HepG2 (cell line): ENCODE measurements at regions not wholly inside any gene's neighbourhood (a gene's known extent, or its start where the extent isn't known, plus 50 kb on each side); places are given as distances from the start of the nearest gene placed in this dataset.
A peak's percentile ranks its signal among the peaks of the same experiment; 100 is the strongest.

Experiments
- CEBPB ChIP-seq: IDR thresholded peaks from 2 replicates; pipeline ENCODE4 v1.6.1; 2011; ENCODE audit warnings: low read depth, low read length, improper control_type of control experiment, borderline replicate concordance
- CEBPG ChIP-seq: IDR thresholded peaks from 2 replicates; pipeline ENCODE4 v1.6.1; 2016
- FOXP1 ChIP-seq, 2 experiments: fragments of 450-650 bp in 1 of 2; IDR thresholded peaks; 2 replicates each; pipeline ENCODE4 v1.6.1; 2017 to 2018; ENCODE audit warnings: antibody characterized with exemption in 1 of 2
- GABPA ChIP-seq, 2 experiments: IDR thresholded peaks; 2 replicates each; pipeline ENCODE4 v1.6.1; 2011 to 2016; ENCODE audit warnings: low read depth in 2 of 2, low read length in 1 of 2, missing biosample characterization in 1 of 2, missing genetic modification characterization in 1 of 2
- ISL2 ChIP-seq: sonication (generic); formaldehyde crosslinking; IDR thresholded peaks from 2 replicates; pipeline ENCODE4 v1.5.0; 2020; ENCODE audit warnings: missing genetic modification reagents
- MYC ChIP-seq: sonication (generic); formaldehyde crosslinking; IDR thresholded peaks from 2 replicates; pipeline ENCODE4 v1.9.0; 2021; ENCODE audit warnings: missing genetic modification reagents, borderline replicate concordance
- PAX8 ChIP-seq: sonication (generic); formaldehyde crosslinking; IDR thresholded peaks from 2 replicates; pipeline ENCODE4 v1.8.0; 2022; ENCODE audit warnings: mild to moderate bottlenecking, missing genetic modification reagents, borderline replicate concordance
- REST ChIP-seq, 2 experiments: IDR thresholded peaks; 2 replicates each; pipeline ENCODE4 v1.6.1; 2011 to 2012; ENCODE audit warnings: low read length in 2 of 2, borderline replicate concordance in 1 of 2, low read depth in 1 of 2, mild to moderate bottlenecking in 1 of 2, moderate library complexity in 1 of 2
- SALL1 ChIP-seq: sonication (generic); formaldehyde crosslinking; IDR thresholded peaks from 2 replicates; pipeline ENCODE4 v1.8.0; 2022; ENCODE audit warnings: mild to moderate bottlenecking, missing genetic modification reagents
- SP140L ChIP-seq: sonication (generic); formaldehyde crosslinking; IDR thresholded peaks from 2 replicates; pipeline ENCODE4 v1.4.0; 2020; ENCODE audit warnings: missing genetic modification reagents, borderline replicate concordance
- THAP9 ChIP-seq: sonication (generic); formaldehyde crosslinking; IDR thresholded peaks from 2 replicates; pipeline ENCODE4; 2020; ENCODE audit warnings: missing genetic modification reagents, mild to moderate bottlenecking, borderline replicate concordance
- TRAFD1 ChIP-seq: sonication (generic); formaldehyde crosslinking; IDR thresholded peaks from 2 replicates; pipeline ENCODE4 v1.5.1; 2020; ENCODE audit warnings: missing genetic modification reagents, mild to moderate bottlenecking, borderline replicate concordance
- ZNF180 ChIP-seq: sonication (generic); formaldehyde crosslinking; IDR thresholded peaks from 2 replicates; pipeline ENCODE4 v1.4.0; 2020; ENCODE audit warnings: low read depth, missing genetic modification reagents, borderline replicate concordance
- ZNF274 ChIP-seq: sonication (generic); formaldehyde crosslinking; IDR thresholded peaks from 2 replicates; pipeline ENCODE4 v1.5.1; 2020; ENCODE audit warnings: mild to moderate bottlenecking, missing genetic modification reagents
- ZNF33A ChIP-seq: sonication (generic); formaldehyde crosslinking; IDR thresholded peaks from 2 replicates; pipeline ENCODE4 v1.5.1; 2020; ENCODE audit warnings: missing genetic modification reagents, mild to moderate bottlenecking, moderate library complexity, borderline replicate concordance
- ZNF547 ChIP-seq: sonication (generic); formaldehyde crosslinking; IDR thresholded peaks from 2 replicates; pipeline ENCODE4 v1.5.1; 2020; ENCODE audit warnings: mild to moderate bottlenecking, missing genetic modification reagents
- ZNF557 ChIP-seq: sonication (generic); formaldehyde crosslinking; IDR thresholded peaks from 2 replicates; pipeline ENCODE4 v1.4.0; 2020; ENCODE audit warnings: missing genetic modification reagents
- ZNF644 ChIP-seq: IDR thresholded peaks from 2 replicates; pipeline ENCODE4 v1.6.1; 2016; ENCODE audit warnings: low read depth
- ZNF782 ChIP-seq: sonication (generic); formaldehyde crosslinking; IDR thresholded peaks from 2 replicates; pipeline ENCODE4 v1.4.0; 2020; ENCODE audit warnings: missing genetic modification reagents, mild to moderate bottlenecking, borderline replicate concordance
- ZNF784 ChIP-seq: sonication (generic); formaldehyde crosslinking; IDR thresholded peaks from 2 replicates; pipeline ENCODE4 v1.5.1; 2020; ENCODE audit warnings: missing genetic modification reagents, mild to moderate bottlenecking, borderline replicate concordance

- TF ChIP-seq ZNF784 (CRISPR knock-in tag) = no peak
- no peak for TF ChIP-seq REST (IDR thresholded peaks at IDR 0.05; ENCODE audit: borderline replicate concordance in 1 of 2, low read depth in 1 of 2, low read length in 2 of 2)
- TF ChIP-seq ZNF547 (CRISPR knock-in tag) = no peak
- peak; percentile 44; the same call in 1 of the 2 replicates for TF ChIP-seq CEBPB
- TF ChIP-seq SP140L = no peak
- no peak for TF ChIP-seq ZNF557 (CRISPR knock-in tag)
- no peak for TF ChIP-seq ZNF782 (CRISPR knock-in tag)
- TF ChIP-seq CEBPG = peak; percentile 65
- no peak for TF ChIP-seq ZNF274 (CRISPR knock-in tag)
- TF ChIP-seq MYC (CRISPR knock-in tag) = no peak
- no peak for TF ChIP-seq GABPA (IDR thresholded peaks at IDR 0.05; ENCODE audit: low read depth, low read length)
- no peak for TF ChIP-seq GABPA (CRISPR knock-in tag; IDR thresholded peaks at IDR 0.05; ENCODE audit: low read depth)
- TF ChIP-seq PAX8 (CRISPR knock-in tag) = no peak
- TF ChIP-seq TRAFD1 (CRISPR knock-in tag) = no peak
- TF ChIP-seq SALL1 (CRISPR knock-in tag) = peak; percentile 36; the same call in 1 of the 2 replicates
- TF ChIP-seq ISL2 = no peak
- peak; percentile 46; the same call in 1 of the 2 replicates for TF ChIP-seq ZNF644 (CRISPR knock-in tag)
- TF ChIP-seq THAP9 (CRISPR knock-in tag) = no peak
- no peak for TF ChIP-seq ZNF180 (CRISPR knock-in tag)
- TF ChIP-seq FOXP1 (IDR thresholded peaks at IDR 0.05) = no peak
- peak; percentile 43 for TF ChIP-seq FOXP1 (CRISPR knock-in tag; IDR thresholded peaks at IDR 0.05)
- no peak for TF ChIP-seq ZNF33A (CRISPR knock-in tag)
Measured at GRCh38 chr7:25054819-25055519, 70.1 kb downstream of the CYCS start (continued).
